Esophagus muscularis mucosa (tissue), 4 donors: ENCODE measurements at regions not wholly inside any gene's neighbourhood (a gene's known extent, or its start where the extent isn't known, plus 50 kb on each side); places are given as distances from the start of the nearest gene placed in this dataset.
"Not testable (repeated sequence)": the region's sequence is repeated elsewhere in the genome, so short reads cannot be mapped to it uniquely, and the experiment has no call there.

ENCODE experiments used
- DNase-seq: peaks from one replicate; pipeline ENCODE4 v3.0.0-alpha.2; 2017; ENCODE audit errors: extremely low spot score
- H3K27ac ChIP-seq, 4 donors: fragments of 200-600 bp; sonication (generic); replicated peaks in 1 of 4; 1 replicate in 3 of 4; 2 replicates in 1 of 4; pipeline ENCODE4 v1.5.1; 2016 to 2019; ENCODE audit warnings: mild to moderate bottlenecking in 1 of 4
- H3K27me3 ChIP-seq, 4 donors: fragments of 200-600 bp; sonication (generic); one replicate each; pipeline versions ENCODE4 v1.5.1 to v1.6.0; 2016 to 2019
- H3K36me3 ChIP-seq, 4 donors: fragments of 200-600 bp; sonication (generic); one replicate each; pipeline ENCODE4 v1.5.1; 2016 to 2019
- H3K4me1 ChIP-seq, 4 donors: fragments of 200-600 bp; sonication (generic); one replicate each; pipeline ENCODE4 v1.5.1; 2016 to 2019
- H3K4me3 ChIP-seq, 4 donors: fragments of 200-600 bp; sonication (generic); 1 replicate in 2 of 4; 2 replicates in 2 of 4; pipeline ENCODE4 v1.5.1; 2016 to 2019; ENCODE audit warnings: mild to moderate bottlenecking in 4 of 4, moderate library complexity in 1 of 4
- H3K9me3 ChIP-seq, 4 donors: fragments of 200-600 bp; sonication (generic); 1 replicate in 3 of 4; 2 replicates in 1 of 4; pipeline ENCODE4 v1.5.1; 2016 to 2019
- EP300 ChIP-seq: sonication (generic); formaldehyde crosslinking; IDR thresholded peaks from one replicate; pipeline ENCODE4 v1.6.1; 2017; ENCODE audit warnings: antibody characterized with exemption
- POLR2A ChIP-seq: fragments of 450-650 bp; IDR thresholded peaks from one replicate; pipeline ENCODE4 v1.6.1; 2017; ENCODE audit warnings: antibody characterized with exemption, moderate library complexity, mild to moderate bottlenecking, low read depth
- POLR2AphosphoS5 ChIP-seq, 2 donors: sonication (generic); formaldehyde crosslinking; IDR thresholded peaks; one replicate each; pipeline ENCODE4 v1.6.1; 2017; ENCODE audit warnings: antibody characterized with exemption in 2 of 2
- WGBS: methylation state at CpG from one replicate; pipeline ENCODE4 v1.1.5; 2018; 5-methylcytosine and 5-hydroxymethylcytosine counted together
- intact Hi-C: fragments of 100-400 bp; cut with DNase I; formaldehyde crosslinking; loops from one replicate; pipeline ENCODE4 v1.15.1; 2023
- TF ChIP-seq, protein P1 (sequence below), 3 experiments: fragments of 200-600 bp in 2 of 3; fragments of 450-650 bp in 1 of 3; sonication (generic) in 2 of 3; IDR thresholded peaks; one replicate each; pipeline ENCODE4 v1.5.1; 2017 to 2019; ENCODE audit warnings: antibody characterized with exemption in 3 of 3, mild to moderate bottlenecking in 2 of 3, moderate library complexity in 1 of 3

DNA sequence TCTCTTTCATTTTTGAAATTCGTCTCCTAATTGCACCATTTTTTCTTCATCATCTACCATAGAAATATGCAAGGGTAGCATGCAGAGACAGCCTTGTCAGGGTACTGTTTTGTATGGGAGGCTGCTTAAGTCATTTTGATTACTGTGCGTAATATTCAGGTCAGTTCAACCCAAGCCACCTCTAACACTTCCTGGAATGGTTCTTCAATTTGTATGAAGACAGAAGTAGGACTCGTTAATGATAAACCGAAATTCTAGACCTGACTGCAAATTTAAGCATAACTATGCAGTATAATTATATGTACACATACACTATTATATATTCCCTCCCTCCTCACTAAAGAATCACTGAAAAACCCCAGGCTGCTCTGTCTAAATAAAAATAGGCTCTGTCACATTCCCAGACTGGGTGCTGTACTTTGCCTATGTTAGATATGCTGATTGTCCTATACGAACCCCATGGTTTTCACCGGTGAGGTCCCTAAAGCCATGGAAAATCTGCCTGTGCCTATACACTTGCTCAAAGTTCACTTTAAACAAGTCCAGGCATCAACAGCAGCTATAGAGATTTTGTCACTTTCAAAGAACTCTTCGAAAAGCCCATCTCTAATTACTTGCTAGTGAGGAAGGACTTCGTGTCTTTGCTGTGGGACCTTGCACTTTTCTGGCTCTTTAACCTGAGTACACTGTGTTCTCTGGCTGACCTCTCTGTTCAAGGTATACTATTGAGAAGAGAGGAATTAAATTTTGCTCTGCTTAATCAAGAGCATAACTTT lies 352.1 kb upstream of the CD180 start:
- peak overlapping the region in 1 of 4 donors; percentile 2 for H3K4me3 ChIP-seq
- H3K27me3 ChIP-seq, result no peaks in the 10 kb centered on the region
- TF ChIP-seq POLR2A (no peak), EP300 (no peak)
- TF ChIP-seq, protein P1, sequence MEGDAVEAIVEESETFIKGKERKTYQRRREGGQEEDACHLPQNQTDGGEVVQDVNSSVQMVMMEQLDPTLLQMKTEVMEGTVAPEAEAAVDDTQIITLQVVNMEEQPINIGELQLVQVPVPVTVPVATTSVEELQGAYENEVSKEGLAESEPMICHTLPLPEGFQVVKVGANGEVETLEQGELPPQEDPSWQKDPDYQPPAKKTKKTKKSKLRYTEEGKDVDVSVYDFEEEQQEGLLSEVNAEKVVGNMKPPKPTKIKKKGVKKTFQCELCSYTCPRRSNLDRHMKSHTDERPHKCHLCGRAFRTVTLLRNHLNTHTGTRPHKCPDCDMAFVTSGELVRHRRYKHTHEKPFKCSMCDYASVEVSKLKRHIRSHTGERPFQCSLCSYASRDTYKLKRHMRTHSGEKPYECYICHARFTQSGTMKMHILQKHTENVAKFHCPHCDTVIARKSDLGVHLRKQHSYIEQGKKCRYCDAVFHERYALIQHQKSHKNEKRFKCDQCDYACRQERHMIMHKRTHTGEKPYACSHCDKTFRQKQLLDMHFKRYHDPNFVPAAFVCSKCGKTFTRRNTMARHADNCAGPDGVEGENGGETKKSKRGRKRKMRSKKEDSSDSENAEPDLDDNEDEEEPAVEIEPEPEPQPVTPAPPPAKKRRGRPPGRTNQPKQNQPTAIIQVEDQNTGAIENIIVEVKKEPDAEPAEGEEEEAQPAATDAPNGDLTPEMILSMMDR (IDR thresholded peaks at IDR 0.05), result no peak
- H3K27ac ChIP-seq, result peak overlapping the region in 2 of 4 donors; percentile 31 to 36
- peaks cover 0 to 31% (median 23%) of the 10 kb centered on the region in 4 donors for H3K4me1 ChIP-seq
- intact Hi-C loops, result no loop called here
- WGBS, result 75% methylated on average over 8 of the region's 8 CpGs
- no peak for DNase-seq
- no peaks in the 10 kb centered on the region for H3K36me3 ChIP-seq
- no peaks in the 10 kb centered on the region for H3K9me3 ChIP-seq

DNA sequence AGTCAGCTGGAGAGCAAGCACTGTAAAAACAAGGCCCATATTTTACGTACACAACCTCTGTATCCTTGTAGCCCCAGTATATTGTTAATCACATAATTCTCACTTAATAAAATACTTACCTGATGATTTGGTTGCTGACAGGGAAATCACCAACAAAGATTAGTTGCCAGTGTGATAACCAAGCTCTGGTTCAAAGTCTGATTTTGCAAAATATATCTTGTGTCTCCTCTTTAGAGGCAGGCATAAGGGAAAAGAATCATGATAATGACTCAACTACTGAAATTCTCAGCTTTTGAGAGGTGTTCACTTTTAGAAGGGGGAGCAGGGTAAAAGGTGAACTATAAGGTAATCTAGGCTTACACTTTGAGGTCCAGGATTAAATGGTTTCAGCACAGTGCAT lies 351.1 kb upstream of the CD180 start:
- WGBS, result 91% methylated on average over 1 of the region's 1 CpG
- Histone ChIP-seq H3K9me3 (no peaks in the 10 kb centered on the region), H3K27me3 (no peaks in the 10 kb centered on the region), H3K4me1 (peaks cover 0 to 28% (median 23%) of the 10 kb centered on the region in 4 donors), H3K36me3 (no peaks in the 10 kb centered on the region), H3K4me3 (no peak overlapping the region), H3K27ac (no peak overlapping the region)
- TF ChIP-seq, protein P1 (IDR thresholded peaks at IDR 0.05), result no peak
- no peak for TF ChIP-seq POLR2AphosphoS5 (IDR thresholded peaks at IDR 0.05)
- TF ChIP-seq POLR2A, result no peak
- TF ChIP-seq EP300, result no peak
- intact Hi-C loops, result no loop called here
- no peak for DNase-seq

DNA sequence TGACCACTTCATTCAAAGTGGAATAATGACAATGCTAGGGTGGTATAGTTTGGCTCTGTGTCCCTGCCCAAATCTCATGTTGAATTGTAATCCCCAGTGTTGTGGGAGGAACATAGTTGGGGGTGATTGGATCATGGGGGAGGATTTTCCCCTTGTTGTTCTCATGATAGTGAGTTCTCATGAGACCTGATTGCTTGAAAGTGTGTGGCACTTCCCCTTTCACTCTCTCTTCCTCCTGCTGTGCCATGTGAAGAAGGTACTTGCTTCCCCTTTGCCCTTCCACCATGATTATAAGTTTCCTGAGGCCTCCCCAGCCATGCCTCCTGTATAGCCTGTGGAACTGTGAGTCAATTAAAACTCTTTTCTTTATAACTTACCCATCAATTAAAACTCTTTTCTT lies 348.3 kb upstream of the CD180 start:
- H3K4me3 ChIP-seq, H3K36me3 ChIP-seq, H3K27me3 ChIP-seq, intact Hi-C loops, H3K27ac ChIP-seq, DNase-seq, H3K9me3 ChIP-seq: not testable (repeated sequence)
- H3K4me1 ChIP-seq, result peaks cover 0 to 23% (median 22%) of the 10 kb centered on the region in 4 donors

DNA sequence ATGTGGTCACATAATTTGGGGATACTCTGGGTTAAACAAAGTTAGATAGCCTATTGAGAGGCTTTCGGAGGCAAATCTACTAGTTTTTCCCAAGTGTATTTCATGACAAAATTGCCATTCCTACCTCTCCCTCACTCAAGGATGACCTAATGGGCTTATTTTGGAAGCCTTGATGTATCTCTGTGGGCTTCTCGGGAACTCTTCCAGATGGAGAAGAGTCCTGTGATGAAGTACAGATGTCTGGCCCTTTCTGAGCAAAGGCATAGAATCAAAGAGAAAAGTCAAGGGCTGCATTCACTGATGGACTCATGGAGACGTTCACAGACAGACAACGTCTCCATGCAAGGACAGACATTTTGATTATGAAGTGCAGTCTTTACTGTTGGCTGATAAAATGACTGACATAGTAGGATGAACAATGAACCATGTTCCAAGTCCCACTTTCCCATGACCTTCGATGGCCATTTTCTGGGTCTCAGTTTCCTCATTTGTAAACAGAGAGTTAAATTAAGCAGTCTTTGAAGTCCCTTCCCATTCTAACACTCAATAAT lies 347.2 kb upstream of the CD180 start:
- Histone ChIP-seq H3K36me3 (no peaks in the 10 kb centered on the region), H3K4me3 (no peak overlapping the region), H3K27me3 (no peaks in the 10 kb centered on the region), H3K27ac (no peak overlapping the region), H3K4me1 (peaks cover 0 to 21% (median 18%) of the 10 kb centered on the region in 4 donors), H3K9me3 (no peaks in the 10 kb centered on the region)
- intact Hi-C loops, result no loop called here
- TF ChIP-seq POLR2A (no peak), POLR2AphosphoS5 (IDR thresholded peaks at IDR 0.05) (no peak), EP300 (no peak)
- TF ChIP-seq, protein P1 (IDR thresholded peaks at IDR 0.05), result no peak
- WGBS, result 53% methylated on average over 5 of the region's 5 CpGs
- DNase-seq, result no peak

DNA sequence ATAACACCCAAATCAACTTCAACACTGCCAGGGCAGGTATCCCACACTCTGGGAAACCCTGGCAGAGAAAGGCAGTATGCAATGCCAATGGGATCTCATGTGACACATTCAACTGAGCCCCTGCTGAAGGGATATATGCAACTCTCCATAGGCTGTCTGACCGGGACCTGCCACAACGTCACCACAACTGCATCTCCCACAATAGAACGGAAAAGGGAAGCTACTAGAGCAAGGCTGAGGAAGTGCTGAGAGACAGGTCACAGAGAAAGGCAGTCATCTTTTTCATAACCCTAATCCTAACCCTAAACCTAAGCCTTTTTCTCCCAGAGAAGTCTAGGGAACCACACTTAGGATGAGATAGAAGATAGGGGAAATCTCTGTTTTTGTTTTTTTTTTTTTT lies 345.9 kb upstream of the CD180 start:
- no peaks in the 10 kb centered on the region for H3K27me3 ChIP-seq
- intact Hi-C loops, result no loop called here
- WGBS, result 91% methylated on average over 3 of the region's 3 CpGs
- TF ChIP-seq, protein P1 (IDR thresholded peaks at IDR 0.05), result no peak
- TF ChIP-seq POLR2A (no peak), POLR2AphosphoS5 (IDR thresholded peaks at IDR 0.05) (no peak), EP300 (no peak)
- no peaks in the 10 kb centered on the region for H3K36me3 ChIP-seq
- H3K9me3 ChIP-seq, result no peaks in the 10 kb centered on the region
- H3K27ac ChIP-seq, result no peak overlapping the region
- no peak overlapping the region for H3K4me3 ChIP-seq
- peaks cover 3 to 26% (median 23%) of the 10 kb centered on the region in 4 donors for H3K4me1 ChIP-seq
- no peak for DNase-seq
